22Rv1 (cell line): ENCODE measurements at regions not wholly inside any gene's neighbourhood (a gene's known extent, or its start where the extent isn't known, plus 50 kb on each side); places are given as distances from the start of the nearest gene placed in this dataset.

Source experiments
- CTCF ChIP-seq: fragments of 450-650 bp; IDR thresholded peaks from 2 replicates; pipeline ENCODE4 v1.5.1; 2017; ENCODE audit warnings: mild to moderate bottlenecking
- ZFX ChIP-seq: fragments of 450-650 bp; IDR thresholded peaks from 2 replicates; pipeline ENCODE4 v1.6.1; 2017; ENCODE audit warnings: antibody characterized with exemption, borderline replicate concordance

DNA sequence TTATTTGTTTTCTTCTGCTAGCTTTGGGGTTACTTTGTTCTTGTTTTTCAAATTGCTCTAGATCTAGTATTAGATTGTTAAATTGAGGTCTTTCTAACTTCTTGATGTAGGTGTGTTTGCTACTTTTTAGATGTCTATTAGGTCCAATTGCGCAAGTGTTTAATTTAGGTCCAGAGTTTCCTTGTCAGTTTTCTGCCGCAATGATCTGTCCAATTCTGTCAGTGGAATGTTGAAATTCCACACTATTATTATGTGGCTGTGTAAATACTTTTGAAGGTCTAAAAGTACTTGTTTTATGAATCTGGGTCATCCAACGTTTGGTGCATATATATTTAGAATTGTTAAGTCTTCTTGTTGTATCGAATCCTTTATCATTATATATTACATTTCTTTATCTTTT is 324.4 kb upstream of the SGO1 start:
- TF ChIP-seq CTCF: no peak
- no peak for TF ChIP-seq ZFX
